ENCODE measurements at regions not wholly inside any gene's neighbourhood (a gene's known extent, or its start where the extent isn't known, plus 50 kb on each side); places are given as distances from the start of the nearest gene placed in this dataset.
A peak's percentile ranks its signal among the peaks of the same experiment; 100 is the strongest.
"Not testable (repeated sequence)": the region's sequence is repeated elsewhere in the genome, so short reads cannot be mapped to it uniquely, and the experiment has no call there.

- peak; percentile 13 for DNase-seq (ENCODE audit: low read depth)
These were observed 84.9 kb upstream of the CMKLR1 start for GRCh38 chr12:108424026-108424425.

GRCh38 chr12:108423486-108423885 lies 84.4 kb upstream of the CMKLR1 start:
- DNase-seq (ENCODE audit: low read depth), result no peak

GRCh38 chr12:108421082-108421481 lies 82.0 kb upstream of the CMKLR1 start:
- not testable (repeated sequence) for DNase-seq (ENCODE audit: low read depth)

- not testable (repeated sequence) for DNase-seq (ENCODE audit: low read depth)
These were observed 81.3 kb upstream of the CMKLR1 start for GRCh38 chr12:108420421-108420820.

GRCh38 chr12:108419949-108420348 lies 80.8 kb upstream of the CMKLR1 start:
- DNase-seq (ENCODE audit: low read depth), result no peak

- DNase-seq (ENCODE audit: low read depth), result no peak
These were observed 79.2 kb upstream of the CMKLR1 start for GRCh38 chr12:108418164-108418890.

- DNase-seq (ENCODE audit: low read depth), result no peak
These were observed 74.9 kb upstream of the CMKLR1 start for GRCh38 chr12:108414021-108414420.

GRCh38 chr12:108410689-108411088 lies 71.6 kb upstream of the CMKLR1 start:
- DNase-seq (ENCODE audit: low read depth), result no peak

- DNase-seq (ENCODE audit: low read depth), result no peak
These were observed 70.4 kb upstream of the CMKLR1 start for GRCh38 chr12:108409481-108409880.

GRCh38 chr12:108403952-108404351 lies 64.8 kb upstream of the CMKLR1 start:
- DNase-seq (ENCODE audit: low read depth), result no peak

- no peak for DNase-seq (ENCODE audit: low read depth)
These were observed 62.9 kb upstream of the CMKLR1 start for GRCh38 chr12:108401964-108402363.

- DNase-seq (ENCODE audit: low read depth), result no peak
These were observed 61.9 kb upstream of the CMKLR1 start for GRCh38 chr12:108400900-108401480.

- DNase-seq (ENCODE audit: low read depth), result no peak
These were observed 61.4 kb upstream of the CMKLR1 start for GRCh38 chr12:108400481-108400880.

GRCh38 chr12:108400056-108400455 lies 60.9 kb upstream of the CMKLR1 start:
- DNase-seq (ENCODE audit: low read depth), result no peak

- DNase-seq (ENCODE audit: low read depth), result no peak
These were observed 60.4 kb upstream of the CMKLR1 start for GRCh38 chr12:108399514-108399913.

- no peak for DNase-seq (ENCODE audit: low read depth)
These were observed 55.1 kb upstream of the CMKLR1 start for GRCh38 chr12:108394196-108394595.

- DNase-seq (ENCODE audit: low read depth), result no peak
These were observed 53.2 kb upstream of the CMKLR1 start for GRCh38 chr12:108392284-108392683.

GRCh38 chr12:108390495-108391203 lies 51.5 kb upstream of the CMKLR1 start:
- no peak for DNase-seq (ENCODE audit: low read depth)

GRCh38 chr12:108389544-108389943 lies 50.4 kb upstream of the CMKLR1 start:
- DNase-seq (ENCODE audit: low read depth), result no peak
